Left lung (tissue), 4 donors: ENCODE measurements at regions not wholly inside any gene's neighbourhood (a gene's known extent, or its start where the extent isn't known, plus 50 kb on each side); places are given as distances from the start of the nearest gene placed in this dataset.
"Not testable (repeated sequence)": the region's sequence is repeated elsewhere in the genome, so short reads cannot be mapped to it uniquely, and the experiment has no call there.

Experiments used
- ATAC-seq: fragments of 200-7000 bp; cut with Tn5 transposase; one replicate; pipeline ENCODE4 v1.9.1; 2020; ENCODE audit warnings: moderate library complexity
- DNase-seq, 4 donors: peaks; one replicate each; pipeline ENCODE4 v3.0.0-alpha.2; 2013 to 2020
- H3K27ac ChIP-seq, 2 donors: fragments of 200-600 bp; sonication (generic) in 1 of 2; one replicate each; pipeline versions ENCODE4 v1.5.0 to v1.8.0; 2020 to 2021
- H3K27me3 ChIP-seq, 2 donors: fragments of 200-600 bp; sonication (generic) in 1 of 2; one replicate each; pipeline versions ENCODE4 v1.5.0 to v1.8.0; 2020 to 2021
- H3K36me3 ChIP-seq, 2 donors: fragments of 200-600 bp; sonication (generic) in 1 of 2; one replicate each; pipeline versions ENCODE4 v1.5.0 to v1.8.0; 2020 to 2021
- H3K4me1 ChIP-seq, 2 donors: fragments of 200-600 bp; one replicate each; pipeline ENCODE4 v1.8.0; 2021
- H3K4me3 ChIP-seq, 2 donors: fragments of 200-600 bp; sonication (generic) in 1 of 2; one replicate each; pipeline versions ENCODE4 v1.5.0 to v1.8.0; 2020 to 2021; ENCODE audit warnings: mild to moderate bottlenecking in 1 of 2
- H3K9me3 ChIP-seq, 2 donors: fragments of 200-600 bp; sonication (generic) in 1 of 2; one replicate each; pipeline versions ENCODE4 v1.5.0 to v1.8.0; 2020 to 2021
- CTCF ChIP-seq, 2 donors: fragments of 200-600 bp; sonication (generic) in 1 of 2; IDR thresholded peaks; one replicate each; pipeline versions ENCODE4 v1.5.0 to v1.8.0; 2021; ENCODE audit warnings: antibody characterized with exemption in 2 of 2
- intact Hi-C, 2 donors: fragments of 100-400 bp; cut with DNase I; formaldehyde crosslinking; loops; one replicate each; pipeline versions ENCODE4 v1.11.2 to v1.14.2; 2022
- donor health status: DM: no; HTN: yes; CAD: no.
- donor health status: DM: no; HTN: no; CAD: no.

GRCh38 chr6:95879856-95880255 is 135.9 kb upstream of the FUT9 start:
- no peaks in the 10 kb centered on the region for H3K4me1 ChIP-seq
- intact Hi-C loops, result no loop called here
- H3K36me3 ChIP-seq, result no peaks in the 10 kb centered on the region
- no peaks in the 10 kb centered on the region for H3K27me3 ChIP-seq
- DNase-seq (no peak), ATAC-seq (no peak)
- no peaks in the 10 kb centered on the region for H3K9me3 ChIP-seq
- no peak for TF ChIP-seq CTCF (IDR thresholded peaks at IDR 0.05)
- no peak overlapping the region for H3K27ac ChIP-seq
- H3K4me3 ChIP-seq, result no peak overlapping the region

DNA sequence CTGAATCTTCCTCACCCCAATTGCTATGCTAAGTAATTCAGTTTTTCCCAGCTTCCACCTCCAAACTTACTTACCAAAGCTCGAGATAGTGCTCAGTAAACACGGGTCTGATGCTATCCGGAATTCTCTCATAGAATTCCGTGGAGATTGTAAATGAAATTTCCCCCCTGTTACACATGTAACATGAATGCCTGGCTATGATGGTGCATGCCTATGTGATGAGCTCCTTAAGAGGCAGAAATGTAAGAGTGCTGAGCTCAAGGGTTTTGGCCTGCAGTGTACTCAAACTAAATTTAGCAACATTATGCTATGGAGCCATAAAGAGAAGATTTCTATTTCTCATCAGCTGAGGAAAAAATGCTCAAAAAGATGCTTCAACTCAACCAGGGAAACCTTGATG is 133.4 kb upstream of the FUT9 start:
- no peak for TF ChIP-seq CTCF (IDR thresholded peaks at IDR 0.05)
- no peak overlapping the region for H3K27ac ChIP-seq
- intact Hi-C loops, result no loop called here
- H3K27me3 ChIP-seq, result no peaks in the 10 kb centered on the region
- H3K36me3 ChIP-seq, result no peaks in the 10 kb centered on the region
- no peaks in the 10 kb centered on the region for H3K4me1 ChIP-seq
- ATAC-seq (no peak), DNase-seq (no peak)
- no peaks in the 10 kb centered on the region for H3K9me3 ChIP-seq
- H3K4me3 ChIP-seq, result no peak overlapping the region

DNA sequence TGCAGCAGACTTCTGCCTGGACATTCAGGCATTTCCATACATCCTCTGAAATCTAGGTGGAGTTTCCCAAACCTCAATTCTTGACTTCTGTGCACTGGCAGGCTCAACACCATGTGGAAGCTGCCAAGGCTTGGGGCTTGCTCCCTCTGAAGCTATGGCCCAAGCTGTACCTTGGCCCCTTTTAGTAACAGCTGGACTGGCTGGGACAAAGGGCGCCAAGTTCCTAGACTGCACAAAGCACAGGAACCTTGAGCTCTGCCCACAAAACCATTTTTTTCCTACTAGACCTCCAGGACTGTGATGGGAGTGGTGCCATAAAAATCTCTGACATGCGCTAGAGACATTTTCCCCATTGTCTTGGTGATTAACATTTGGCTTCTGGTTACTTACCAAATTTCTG is 127.1 kb upstream of the FUT9 start:
- H3K4me3 ChIP-seq, H3K27me3 ChIP-seq, H3K9me3 ChIP-seq, H3K4me1 ChIP-seq, H3K36me3 ChIP-seq, intact Hi-C loops, H3K27ac ChIP-seq, ATAC-seq: not testable (repeated sequence)
- peak in 1 of 4 donors; percentile 8 for DNase-seq

DNA sequence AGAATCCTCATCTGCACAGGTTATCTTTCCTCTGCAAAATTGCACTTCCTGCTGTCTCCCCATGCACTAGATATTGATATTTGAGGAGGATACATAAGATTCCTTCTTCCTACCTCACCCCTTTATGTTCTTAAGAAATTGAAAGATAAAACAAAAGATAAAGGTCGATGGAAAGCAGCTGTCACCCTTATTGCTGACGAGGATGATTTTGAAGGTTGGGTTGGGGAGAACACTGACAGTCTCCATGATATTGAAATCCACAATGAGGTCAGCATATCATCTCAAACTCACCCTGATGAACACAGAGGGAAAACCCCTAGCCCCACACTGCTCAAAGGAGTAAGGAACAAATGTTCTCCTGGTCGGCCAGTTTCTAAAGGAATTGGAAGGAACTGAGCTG is 110.6 kb upstream of the FUT9 start:
- H3K9me3 ChIP-seq, result peaks cover 0 to under 1% of the 10 kb centered on the region in 2 donors
- H3K4me3 ChIP-seq, result no peak overlapping the region
- H3K36me3 ChIP-seq, result no peaks in the 10 kb centered on the region
- intact Hi-C loops, result no loop called here
- DNase-seq (no peak), ATAC-seq (no peak)
- no peak for TF ChIP-seq CTCF (IDR thresholded peaks at IDR 0.05)
- no peak overlapping the region for H3K27ac ChIP-seq
- no peaks in the 10 kb centered on the region for H3K27me3 ChIP-seq
- H3K4me1 ChIP-seq, result no peaks in the 10 kb centered on the region

DNA sequence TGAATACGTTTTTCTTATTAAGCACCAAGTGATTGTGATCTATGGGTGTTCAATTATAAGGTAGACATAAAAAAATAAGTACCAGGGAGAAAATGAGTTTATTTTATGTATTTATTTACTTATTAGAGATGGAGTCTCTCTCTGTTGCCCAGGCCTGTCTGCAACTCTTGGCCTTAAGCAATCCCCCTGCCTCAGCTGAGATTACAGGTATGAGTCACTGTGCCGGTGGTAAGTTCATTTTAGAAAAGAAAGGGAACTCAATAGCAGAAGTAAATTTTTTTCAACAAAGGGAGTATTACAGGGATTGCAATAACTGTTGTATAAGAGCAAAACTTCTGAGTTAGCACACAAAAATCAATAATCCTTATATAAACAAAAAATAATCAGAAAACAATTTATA is 98.7 kb upstream of the FUT9 start:
- no peak for TF ChIP-seq CTCF (IDR thresholded peaks at IDR 0.05)
- Histone ChIP-seq H3K4me3 (no peak overlapping the region), H3K4me1 (no peaks in the 10 kb centered on the region), H3K27me3 (no peaks in the 10 kb centered on the region), H3K9me3 (no peaks in the 10 kb centered on the region), H3K36me3 (no peaks in the 10 kb centered on the region), H3K27ac (no peak overlapping the region)
- no peak for ATAC-seq
- intact Hi-C loops, result no loop called here
- DNase-seq, result no peak

DNA sequence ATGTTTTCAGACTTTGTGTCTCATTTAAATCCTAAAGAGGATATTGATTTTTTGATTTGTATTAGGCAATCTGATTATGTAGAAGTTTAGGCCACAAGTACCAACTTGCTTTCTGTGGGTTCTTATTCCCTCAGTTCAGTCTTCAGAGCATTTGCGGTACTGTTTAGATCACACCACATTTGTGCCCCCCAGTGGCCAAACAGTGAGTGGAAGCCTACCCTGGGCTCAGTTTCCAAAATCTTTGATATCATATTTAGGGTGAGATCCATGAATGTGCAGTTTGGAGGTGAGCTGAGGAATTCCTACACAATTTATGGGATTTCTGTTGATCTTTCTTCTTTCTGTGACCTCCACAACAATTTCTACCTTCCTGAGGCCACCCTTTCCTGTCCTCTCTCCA is 92.3 kb upstream of the FUT9 start:
- TF ChIP-seq CTCF (IDR thresholded peaks at IDR 0.05), result no peak
- ATAC-seq, result no peak
- no peaks in the 10 kb centered on the region for H3K27me3 ChIP-seq
- no peak for DNase-seq
- H3K36me3 ChIP-seq, result no peaks in the 10 kb centered on the region
- no peak overlapping the region for H3K27ac ChIP-seq
- H3K4me1 ChIP-seq, result no peaks in the 10 kb centered on the region
- no peak overlapping the region for H3K4me3 ChIP-seq
- no peaks in the 10 kb centered on the region for H3K9me3 ChIP-seq
- intact Hi-C loops, result no loop called here
